Upper lobe of left lung (tissue), 6 donors: ENCODE measurements at regions not wholly inside any gene's neighbourhood (a gene's known extent, or its start where the extent isn't known, plus 50 kb on each side); places are given as distances from the start of the nearest gene placed in this dataset.

ENCODE experiments used
- ATAC-seq, 2 donors: fragments of 200-7000 bp; cut with Tn5 transposase; one replicate each; pipeline ENCODE4 v1.9.1; 2022; ENCODE audit warnings: mild to moderate bottlenecking in 2 of 2, moderate library complexity in 2 of 2; ENCODE audit not compliant: low FRiP score in 2 of 2
- DNase-seq, 2 donors: peaks; one replicate each; pipeline ENCODE4 v3.0.0-alpha.2; 2019 to 2020
- H3K27ac ChIP-seq, 4 donors: fragments of 200-600 bp; sonication (generic); one replicate each; pipeline ENCODE4 v1.5.1; 2016 to 2019
- H3K27me3 ChIP-seq, 4 donors: fragments of 200-600 bp; sonication (generic); one replicate each; pipeline ENCODE4 v1.5.1; 2017 to 2019
- H3K36me3 ChIP-seq, 4 donors: fragments of 200-600 bp; sonication (generic); one replicate each; pipeline ENCODE4 v1.5.1; 2016 to 2019
- H3K4me1 ChIP-seq, 4 donors: fragments of 200-600 bp; sonication (generic); one replicate each; pipeline ENCODE4 v1.5.1; 2018 to 2019
- H3K4me3 ChIP-seq, 4 donors: fragments of 200-600 bp; sonication (generic); one replicate each; pipeline ENCODE4 v1.5.1; 2017 to 2019; ENCODE audit warnings: mild to moderate bottlenecking in 2 of 4, moderate library complexity in 1 of 4
- H3K9me3 ChIP-seq, 4 donors: fragments of 200-600 bp; sonication (generic); one replicate each; pipeline ENCODE4 v1.5.1; 2018 to 2019
- EP300 ChIP-seq, 4 donors: sonication (generic); formaldehyde crosslinking; IDR thresholded peaks; one replicate each; pipeline ENCODE4 v1.5.1; 2017; ENCODE audit warnings: antibody characterized with exemption in 4 of 4, control low read depth in 2 of 4
- POLR2A ChIP-seq, 4 donors: fragments of 450-650 bp; IDR thresholded peaks; one replicate each; pipeline ENCODE4 v1.5.1; 2016 to 2017; ENCODE audit warnings: antibody characterized with exemption in 4 of 4, mild to moderate bottlenecking in 2 of 4
- POLR2AphosphoS5 ChIP-seq, 2 donors: sonication (generic); formaldehyde crosslinking; IDR thresholded peaks; one replicate each; pipeline ENCODE4 v1.5.1; 2017; ENCODE audit warnings: antibody characterized with exemption in 2 of 2
- WGBS, 2 donors: methylation state at CpG; one replicate each; pipeline ENCODE4 v1.1.5; 2017 to 2018; 5-methylcytosine and 5-hydroxymethylcytosine counted together
- TF ChIP-seq, protein P1 (sequence below), 6 experiments: fragments of 450-650 bp in 4 of 6; fragments of 200-600 bp in 2 of 6; sonication (generic) in 2 of 6; IDR thresholded peaks; one replicate each; pipeline ENCODE4 v1.5.1; 2016 to 2019; ENCODE audit warnings: antibody characterized with exemption in 6 of 6
- donor health status: DM: no; HTN: no; CAD: no; lungs with moderate emphysema.
- donor health status: DM: no; HTN: yes; CAD: no; lungs with severe emphysema.

DNA sequence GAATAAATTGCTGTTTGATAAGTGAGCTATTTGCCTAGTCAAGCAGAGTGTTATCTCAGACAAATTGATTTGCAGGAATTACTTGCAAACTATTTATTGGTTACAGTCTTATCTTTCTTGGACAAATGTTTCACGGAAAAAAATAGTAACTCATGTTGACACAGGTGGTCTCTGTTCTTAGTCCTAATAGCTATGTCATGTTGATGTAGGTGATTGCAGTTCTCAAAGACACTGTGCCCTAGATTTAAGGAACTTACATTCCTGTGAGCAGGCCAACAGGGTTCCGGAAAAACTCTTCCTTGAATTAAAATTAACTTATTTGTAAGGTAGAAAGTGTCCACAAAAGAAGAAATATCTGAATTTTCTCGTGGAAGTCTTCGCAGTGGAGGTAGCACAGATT lies 109.6 kb upstream of the SLCO6A1 start:
- TF ChIP-seq, protein P1, sequence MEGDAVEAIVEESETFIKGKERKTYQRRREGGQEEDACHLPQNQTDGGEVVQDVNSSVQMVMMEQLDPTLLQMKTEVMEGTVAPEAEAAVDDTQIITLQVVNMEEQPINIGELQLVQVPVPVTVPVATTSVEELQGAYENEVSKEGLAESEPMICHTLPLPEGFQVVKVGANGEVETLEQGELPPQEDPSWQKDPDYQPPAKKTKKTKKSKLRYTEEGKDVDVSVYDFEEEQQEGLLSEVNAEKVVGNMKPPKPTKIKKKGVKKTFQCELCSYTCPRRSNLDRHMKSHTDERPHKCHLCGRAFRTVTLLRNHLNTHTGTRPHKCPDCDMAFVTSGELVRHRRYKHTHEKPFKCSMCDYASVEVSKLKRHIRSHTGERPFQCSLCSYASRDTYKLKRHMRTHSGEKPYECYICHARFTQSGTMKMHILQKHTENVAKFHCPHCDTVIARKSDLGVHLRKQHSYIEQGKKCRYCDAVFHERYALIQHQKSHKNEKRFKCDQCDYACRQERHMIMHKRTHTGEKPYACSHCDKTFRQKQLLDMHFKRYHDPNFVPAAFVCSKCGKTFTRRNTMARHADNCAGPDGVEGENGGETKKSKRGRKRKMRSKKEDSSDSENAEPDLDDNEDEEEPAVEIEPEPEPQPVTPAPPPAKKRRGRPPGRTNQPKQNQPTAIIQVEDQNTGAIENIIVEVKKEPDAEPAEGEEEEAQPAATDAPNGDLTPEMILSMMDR (IDR thresholded peaks at IDR 0.05), result no peak
- no peak for TF ChIP-seq POLR2A (IDR thresholded peaks at IDR 0.05)
- TF ChIP-seq POLR2AphosphoS5 (IDR thresholded peaks at IDR 0.05), result no peak
- no peak for TF ChIP-seq EP300 (IDR thresholded peaks at IDR 0.05)
- Histone ChIP-seq H3K36me3 (no peaks in the 10 kb centered on the region), H3K4me1 (no peaks in the 10 kb centered on the region), H3K27ac (no peak overlapping the region), H3K9me3 (no peaks in the 10 kb centered on the region), H3K4me3 (no peak overlapping the region), H3K27me3 (no peaks in the 10 kb centered on the region)
- 80 to 84% methylated on average over 4 of the region's 4 CpGs for WGBS, 2 donors
- no peak for ATAC-seq
- DNase-seq, result no peak

DNA sequence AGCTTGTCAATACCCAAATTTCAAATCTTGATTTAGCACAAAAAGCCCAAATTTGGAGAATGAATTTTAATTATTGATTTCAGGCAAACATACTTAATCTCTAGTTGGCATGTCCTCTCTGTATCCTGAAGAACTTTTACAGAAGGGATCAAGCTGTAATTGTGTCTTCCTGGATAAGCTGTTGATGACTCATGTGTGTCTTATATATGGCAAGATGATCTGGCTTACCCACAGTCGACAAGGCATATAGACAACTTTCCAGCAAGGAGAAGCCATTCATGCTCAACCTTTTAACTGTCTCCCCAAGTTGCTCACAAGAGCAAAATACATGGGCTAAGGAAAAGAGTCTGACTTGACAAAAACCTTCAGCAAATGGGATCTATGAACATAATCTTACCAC lies 112.5 kb upstream of the SLCO6A1 start:
- Histone ChIP-seq H3K27ac (no peak overlapping the region), H3K36me3 (no peaks in the 10 kb centered on the region), H3K9me3 (no peaks in the 10 kb centered on the region), H3K4me3 (no peak overlapping the region), H3K4me1 (no peaks in the 10 kb centered on the region), H3K27me3 (no peaks in the 10 kb centered on the region)
- ATAC-seq, result no peak
- TF ChIP-seq POLR2AphosphoS5 (IDR thresholded peaks at IDR 0.05) (no peak), POLR2A (IDR thresholded peaks at IDR 0.05) (no peak), EP300 (IDR thresholded peaks at IDR 0.05) (no peak)
- TF ChIP-seq, protein P1 (IDR thresholded peaks at IDR 0.05), result no peak
- DNase-seq, result no peak
- WGBS, 2 donors, result 71% methylated on average over 1 of the region's 1 CpG

DNA sequence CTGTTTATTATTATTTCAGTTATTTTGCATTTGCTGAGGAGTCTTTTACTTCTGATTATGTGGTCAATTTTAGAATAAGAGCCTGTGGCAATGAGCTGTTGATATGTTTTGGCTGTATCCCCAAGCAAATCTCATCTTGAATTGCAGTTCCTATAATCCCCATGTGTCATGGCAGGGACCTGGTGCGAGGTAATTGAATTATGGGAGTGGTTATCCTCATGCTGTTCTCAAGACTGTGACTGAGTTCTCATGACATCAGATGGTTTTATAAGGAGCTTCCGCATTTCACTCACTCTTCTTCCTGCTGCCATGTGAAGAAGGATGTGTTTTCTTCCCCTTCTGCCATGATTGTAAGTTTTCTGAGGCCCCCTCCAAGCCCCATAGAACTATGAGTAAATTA lies 114.9 kb upstream of the SLCO6A1 start:
- no peak overlapping the region for H3K4me3 ChIP-seq
- no peaks in the 10 kb centered on the region for H3K4me1 ChIP-seq
- TF ChIP-seq POLR2A (IDR thresholded peaks at IDR 0.05), result no peak
- 83 to 88% methylated on average over 2 of the region's 2 CpGs for WGBS, 2 donors
- H3K27me3 ChIP-seq, result no peaks in the 10 kb centered on the region
- no peak for ATAC-seq
- no peak overlapping the region for H3K27ac ChIP-seq
- H3K9me3 ChIP-seq, result no peaks in the 10 kb centered on the region
- no peaks in the 10 kb centered on the region for H3K36me3 ChIP-seq
- no peak for DNase-seq

DNA sequence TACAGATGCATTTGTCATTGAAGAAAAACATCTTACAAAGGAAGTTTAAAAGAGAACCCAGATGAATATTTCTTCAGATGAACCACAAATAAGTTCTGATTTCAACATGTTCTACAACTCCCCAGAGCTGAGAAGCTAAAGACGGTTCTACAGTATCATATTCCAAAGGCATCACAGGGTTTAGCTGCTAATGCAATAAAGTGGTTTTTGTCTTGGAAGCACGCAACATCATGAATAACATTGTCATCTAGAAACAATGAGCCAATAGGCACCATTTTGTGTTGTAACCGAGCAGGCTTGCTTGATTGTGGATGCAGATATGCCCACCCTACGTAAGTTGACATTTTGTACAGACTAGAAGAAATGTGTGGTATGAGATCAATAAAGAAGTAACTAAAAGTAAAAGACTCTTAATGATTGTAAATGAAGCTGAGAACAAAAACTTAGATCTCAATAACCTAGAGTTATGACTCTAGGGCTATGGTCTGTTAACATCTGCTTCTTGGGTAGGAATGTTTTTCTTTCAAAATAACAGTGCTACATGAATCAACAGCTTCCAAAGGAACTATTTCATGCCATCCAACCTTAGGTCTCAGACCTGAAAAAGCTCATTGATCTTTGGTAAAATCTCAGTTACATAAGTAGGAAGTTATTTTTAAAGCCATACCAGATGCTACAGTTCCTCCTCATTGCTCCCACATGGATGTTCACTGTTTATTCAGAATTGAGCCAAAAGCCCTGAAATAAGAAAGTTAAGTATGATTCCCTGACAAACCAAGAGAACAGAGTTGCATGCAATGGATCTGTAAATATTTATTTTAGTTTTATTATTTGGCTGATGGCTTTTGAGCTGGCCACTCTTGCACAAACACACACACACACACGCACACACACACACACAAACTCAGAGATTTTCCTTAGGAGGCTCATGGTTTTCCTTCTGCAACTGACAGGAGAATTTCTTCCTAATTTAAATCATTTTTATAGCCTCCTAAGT lies 118.7 kb upstream of the SLCO6A1 start:
- Histone ChIP-seq H3K27ac (no peak overlapping the region), H3K4me1 (no peaks in the 10 kb centered on the region), H3K36me3 (no peaks in the 10 kb centered on the region), H3K4me3 (no peak overlapping the region), H3K9me3 (no peaks in the 10 kb centered on the region), H3K27me3 (no peaks in the 10 kb centered on the region)
- ATAC-seq (no peak), DNase-seq (no peak)
- TF ChIP-seq EP300 (IDR thresholded peaks at IDR 0.05) (no peak), POLR2A (IDR thresholded peaks at IDR 0.05) (no peak), POLR2AphosphoS5 (IDR thresholded peaks at IDR 0.05) (no peak)
- TF ChIP-seq, protein P1 (IDR thresholded peaks at IDR 0.05), result no peak
- 78% methylated on average over 5 of the region's 5 CpGs for WGBS, 2 donors

DNA sequence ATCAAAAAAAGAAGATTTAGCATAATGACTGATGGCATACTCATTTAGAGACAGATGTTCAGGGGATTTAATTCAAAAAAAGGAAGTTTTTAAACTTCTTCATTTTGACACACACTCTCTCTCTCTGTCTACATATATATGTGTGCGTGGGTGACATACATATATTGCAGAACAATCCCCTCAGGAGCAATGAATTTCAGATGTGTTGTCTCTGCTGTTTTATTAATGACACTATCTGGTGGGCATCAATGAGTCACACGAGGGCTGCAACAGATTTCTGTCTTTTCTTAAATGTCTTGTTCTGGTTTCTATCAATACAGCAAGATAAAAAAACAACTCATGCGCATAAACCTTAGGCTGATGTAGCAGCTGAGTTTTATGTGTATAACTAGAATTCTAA lies 123.5 kb upstream of the SLCO6A1 start:
- no peak for DNase-seq
- H3K9me3 ChIP-seq, result no peaks in the 10 kb centered on the region
- TF ChIP-seq EP300 (IDR thresholded peaks at IDR 0.05), result no peak
- TF ChIP-seq, protein P1 (IDR thresholded peaks at IDR 0.05), result no peak
- TF ChIP-seq POLR2A (IDR thresholded peaks at IDR 0.05), result no peak
- no peak for TF ChIP-seq POLR2AphosphoS5 (IDR thresholded peaks at IDR 0.05)
- H3K36me3 ChIP-seq, result no peaks in the 10 kb centered on the region
- H3K27ac ChIP-seq, result no peak overlapping the region
- no peak for ATAC-seq
- no peaks in the 10 kb centered on the region for H3K27me3 ChIP-seq
- H3K4me1 ChIP-seq, result no peaks in the 10 kb centered on the region
- H3K4me3 ChIP-seq, result no peak overlapping the region
- 70 to 81% methylated on average over 3 of the region's 3 CpGs for WGBS, 2 donors
